GM10248 (cell line): ENCODE measurements at regions not wholly inside any gene's neighbourhood (a gene's known extent, or its start where the extent isn't known, plus 50 kb on each side); places are given as distances from the start of the nearest gene placed in this dataset.

ENCODE experiments used
- CTCF ChIA-PET: fragments of 300-600 bp; sonication (Branson Sonifier 250); formaldehyde crosslinking; extraction: SDS; loops from one replicate; lab custom pipeline; 2021; ENCODE audit warnings: antibody characterized with exemption; lab: Yijun Ruan, JAX
- POLR2A ChIA-PET: fragments of 350-650 bp; sonication (Branson Sonifier 250); formaldehyde crosslinking; extraction: SDS; loops from one replicate; lab custom pipeline; 2020; ENCODE audit warnings: antibody characterized with exemption; lab: Yijun Ruan, JAX
- DNase-seq: peaks from one replicate; pipeline ENCODE4 v3.0.0; 2012; ENCODE audit errors: extremely low spot score
- CTCF ChIP-seq: IDR thresholded peaks from 2 replicates; pipeline ENCODE4 v1.5.1; 2012; ENCODE audit warnings: mild to moderate bottlenecking, low read depth; ENCODE audit errors: extremely low read depth, missing control alignments, control extremely low read depth

- no peak for DNase-seq
- no peak for TF ChIP-seq CTCF
- POLR2A ChIA-PET, result no interaction called here
- CTCF ChIA-PET, result interaction anchor here (0.7 to 1.3 kb wide), 4 partner anchors 10 to 15 kb away, joined by 3 read pairs; no protein-coding TSS in a partner anchor
Measured at GRCh38 chr2:56109994-56110393, 73.8 kb upstream of the CCDC85A start.

- no peak for DNase-seq
- POLR2A ChIA-PET, result no interaction called here
- CTCF ChIA-PET, result interaction anchor here (0.9 kb wide), 1 partner anchor 8 kb away, joined by 3 read pairs; no protein-coding TSS in a partner anchor
- TF ChIP-seq CTCF, result no peak
Measured at GRCh38 chr2:56113382-56113975, 70.3 kb upstream of the CCDC85A start.

GRCh38 chr2:56117764-56118163, 66.0 kb upstream of the CCDC85A start:
- ChIA-PET CTCF (interaction anchor here (0.8 to 0.9 kb wide), 2 partner anchors 10 to 13 kb away, joined by 3 read pairs; no protein-coding TSS in a partner anchor), POLR2A (no interaction called here)
- no peak for TF ChIP-seq CTCF
- DNase-seq, result no peak

- no peak for DNase-seq
- TF ChIP-seq CTCF, result no peak
- CTCF ChIA-PET, result interaction anchor here (1.6 kb wide), 1 partner anchor 9 kb away, joined by 4 read pairs; no protein-coding TSS in a partner anchor
- POLR2A ChIA-PET, result no interaction called here
Measured at GRCh38 chr2:56118474-56118873, 65.3 kb upstream of the CCDC85A start.

GRCh38 chr2:56121995-56122394, 61.8 kb upstream of the CCDC85A start:
- no peak for TF ChIP-seq CTCF
- POLR2A ChIA-PET, result no interaction called here

GRCh38 chr2:56123538-56123937, 60.3 kb upstream of the CCDC85A start:
- ChIA-PET CTCF (interaction anchor here (1.0 to 1.3 kb wide), 5 partner anchors 13 to 178 kb away, joined by 3 to 4 read pairs (median 3); no protein-coding TSS in a partner anchor), POLR2A (no interaction called here)
- TF ChIP-seq CTCF, result no peak
- DNase-seq, result no peak

More at GRCh38 chr2:56121995-56122394, 61.8 kb upstream of the CCDC85A start:
- DNase-seq, result no peak
- CTCF ChIA-PET, result interaction anchor here (1.3 kb wide), 1 partner anchor 61 kb away, joined by 4 read pairs; the partner anchor contains the start of gene CCDC85A
